PC-9 (cell line): ENCODE measurements at regions not wholly inside any gene's neighbourhood (a gene's known extent, or its start where the extent isn't known, plus 50 kb on each side); places are given as distances from the start of the nearest gene placed in this dataset.

Experiments used
- CTCF ChIP-seq: fragments of 200-600 bp; sonication (generic); conservative IDR thresholded peaks from 2 replicates; pipeline ENCODE4 v1.6.1; 2017; ENCODE audit warnings: mixed run types, antibody characterized with exemption, mild to moderate bottlenecking, moderate library complexity
- EZH2 ChIP-seq: fragments of 200-600 bp; sonication (generic); IDR thresholded peaks from 2 replicates; pipeline ENCODE4 v1.8.0; 2017; ENCODE audit warnings: antibody characterized with exemption, low read depth

- TF ChIP-seq CTCF (no peak), EZH2 (no peak)
Measured at GRCh38 chr5:52481201-52481600, 306.5 kb upstream of the ITGA1 start.
